DND-41 (cell line): ENCODE measurements at regions not wholly inside any gene's neighbourhood (a gene's known extent, or its start where the extent isn't known, plus 50 kb on each side); places are given as distances from the start of the nearest gene placed in this dataset.

Experiments
- CTCF ChIP-seq: IDR thresholded peaks from 2 replicates; pipeline ENCODE4 v1.5.1; 2012; ENCODE audit warnings: borderline replicate concordance, low read length, moderate library complexity, mild to moderate bottlenecking; ENCODE audit not compliant: poor library complexity, severe bottlenecking; ENCODE audit errors: extremely low read depth
- EZH2 ChIP-seq: IDR thresholded peaks from 3 replicates; pipeline ENCODE4 v1.6.1; 2012; ENCODE audit warnings: borderline replicate concordance, low read depth, mild to moderate bottlenecking, moderate library complexity, low read length, inconsistent platforms; ENCODE audit not compliant: severe bottlenecking

GRCh38 chr12:128057586-128057985 is 209.4 kb upstream of the TMEM132C start:
- TF ChIP-seq CTCF (no peak), EZH2 (no peak)
